Stimulated activated CD4-positive, alpha-beta T cell treated with anti-CD3 and anti-CD28 coated beads, Interleukin-15, amount 100 ng/mL, for 1 hour (primary cell): ENCODE measurements at regions not wholly inside any gene's neighbourhood (a gene's known extent, or its start where the extent isn't known, plus 50 kb on each side); places are given as distances from the start of the nearest gene placed in this dataset.
"Not testable (repeated sequence)": the region's sequence is repeated elsewhere in the genome, so short reads cannot be mapped to it uniquely, and the experiment has no call there.

Experiments
- DNase-seq, 2 donors: peaks; one replicate each; pipeline ENCODE4 v3.0.0-alpha.2; 2020; ENCODE audit warnings: low read depth in 1 of 2, low spot score in 1 of 2

- DNase-seq: no peak
Measured at GRCh38 chr5:6112538-6112937, 265.8 kb downstream of the MED10 start.

- no peak for DNase-seq
Measured at GRCh38 chr5:6112125-6112524, 266.2 kb downstream of the MED10 start.

- DNase-seq: no peak
Measured at GRCh38 chr5:6111131-6111530, 267.2 kb downstream of the MED10 start.

GRCh38 chr5:6110441-6111005, 267.8 kb downstream of the MED10 start:
- DNase-seq: no peak

- DNase-seq: no peak
Measured at GRCh38 chr5:6108981-6109825, 269.1 kb downstream of the MED10 start.

GRCh38 chr5:6108540-6108848, 269.9 kb downstream of the MED10 start:
- no peak for DNase-seq

- DNase-seq: no peak
Measured at GRCh38 chr5:6107675-6108539, 270.4 kb downstream of the MED10 start.

GRCh38 chr5:6106756-6107155, 271.6 kb downstream of the MED10 start:
- no peak for DNase-seq

- no peak for DNase-seq
Measured at GRCh38 chr5:6105320-6105719, 273.0 kb downstream of the MED10 start.

GRCh38 chr5:6096101-6096500, 282.2 kb downstream of the MED10 start:
- no peak for DNase-seq

- DNase-seq: not testable (repeated sequence)
Measured at GRCh38 chr5:6094180-6094579, 284.2 kb downstream of the MED10 start.

GRCh38 chr5:6090838-6091237, 287.5 kb downstream of the MED10 start:
- no peak for DNase-seq

GRCh38 chr5:6090079-6090654, 288.2 kb downstream of the MED10 start:
- DNase-seq: no peak

- no peak for DNase-seq
Measured at GRCh38 chr5:6088706-6089105, 289.6 kb downstream of the MED10 start.

- DNase-seq: no peak
Measured at GRCh38 chr5:6087576-6087975, 290.8 kb downstream of the MED10 start.

GRCh38 chr5:6086871-6087270, 291.5 kb downstream of the MED10 start:
- DNase-seq: no peak

GRCh38 chr5:6085341-6085860, 292.9 kb downstream of the MED10 start:
- no peak for DNase-seq

GRCh38 chr5:6084836-6085235, 293.5 kb downstream of the MED10 start:
- DNase-seq: no peak

GRCh38 chr5:6084376-6084775, 294.0 kb downstream of the MED10 start:
- DNase-seq: no peak

- DNase-seq: no peak
Measured at GRCh38 chr5:6083311-6083978, 294.9 kb downstream of the MED10 start.

- no peak for DNase-seq
Measured at GRCh38 chr5:6082685-6083084, 295.7 kb downstream of the MED10 start.
